ENCODE measurements at regions not wholly inside any gene's neighbourhood (a gene's known extent, or its start where the extent isn't known, plus 50 kb on each side); places are given as distances from the start of the nearest gene placed in this dataset.
"Not testable (repeated sequence)": the region's sequence is repeated elsewhere in the genome, so short reads cannot be mapped to it uniquely, and the experiment has no call there.

GRCh38 chr12:97801471-97802059 is 339.0 kb downstream of the RMST start:
- no peak for DNase-seq (ENCODE audit: low read depth)

- DNase-seq (ENCODE audit: low read depth) = no peak
Observed at GRCh38 chr12:97805146-97805545, 342.5 kb downstream of the RMST start.

GRCh38 chr12:97813301-97813700 is 350.7 kb downstream of the RMST start:
- DNase-seq (ENCODE audit: low read depth) = no peak

- DNase-seq (ENCODE audit: low read depth) = no peak
Observed at GRCh38 chr12:97821806-97822205, 359.2 kb downstream of the RMST start.

- DNase-seq (ENCODE audit: low read depth) = no peak
Observed at GRCh38 chr12:97835541-97835940, 372.9 kb downstream of the RMST start.

GRCh38 chr12:97837401-97837800 is 374.8 kb downstream of the RMST start:
- DNase-seq (ENCODE audit: low read depth) = no peak

GRCh38 chr12:97848051-97848450 is 385.4 kb downstream of the RMST start:
- DNase-seq (ENCODE audit: low read depth) = no peak

GRCh38 chr12:97854477-97854876 is 391.9 kb downstream of the RMST start:
- DNase-seq (ENCODE audit: low read depth) = no peak

- no peak for DNase-seq (ENCODE audit: low read depth)
Observed at GRCh38 chr12:97862072-97862471, 399.5 kb downstream of the RMST start.

GRCh38 chr12:97875064-97875463 is 412.5 kb downstream of the RMST start:
- DNase-seq (ENCODE audit: low read depth) = no peak

- no peak for DNase-seq (ENCODE audit: low read depth)
Observed at GRCh38 chr12:97876780-97877179, 414.2 kb downstream of the RMST start.

GRCh38 chr12:97877404-97877803 is 414.8 kb downstream of the RMST start:
- DNase-seq (ENCODE audit: low read depth) = no peak

- no peak for DNase-seq (ENCODE audit: low read depth)
Observed at GRCh38 chr12:97886511-97887176, 424.0 kb downstream of the RMST start.

- DNase-seq (ENCODE audit: low read depth) = not testable (repeated sequence)
Observed at GRCh38 chr12:97897881-97898280, 435.3 kb downstream of the RMST start.

GRCh38 chr12:97899529-97899928 is 436.9 kb downstream of the RMST start:
- DNase-seq (ENCODE audit: low read depth) = no peak

GRCh38 chr12:97899956-97900355 is 437.4 kb downstream of the RMST start:
- no peak for DNase-seq (ENCODE audit: low read depth)

- DNase-seq (ENCODE audit: low read depth) = no peak
Observed at GRCh38 chr12:97903356-97903755, 440.8 kb downstream of the RMST start.

- no peak for DNase-seq (ENCODE audit: low read depth)
Observed at GRCh38 chr12:97907504-97907903, 444.9 kb downstream of the RMST start.

GRCh38 chr12:97910559-97910958 is 448.0 kb downstream of the RMST start:
- no peak for DNase-seq (ENCODE audit: low read depth)

GRCh38 chr12:97912943-97913342 is 450.3 kb downstream of the RMST start:
- DNase-seq (ENCODE audit: low read depth) = peak; percentile 3

- peak; percentile 67 for DNase-seq (ENCODE audit: low read depth)
Observed at GRCh38 chr12:97921979-97922722, 459.5 kb downstream of the RMST start.

- DNase-seq (ENCODE audit: low read depth) = no peak
Observed at GRCh38 chr12:97923546-97923945, 460.9 kb downstream of the RMST start.

- DNase-seq (ENCODE audit: low read depth) = no peak
Observed at GRCh38 chr12:97924122-97924521, 461.5 kb downstream of the RMST start.

All from GM04504 (cell line).